GM12892 (cell line): ENCODE measurements at regions not wholly inside any gene's neighbourhood (a gene's known extent, or its start where the extent isn't known, plus 50 kb on each side); places are given as distances from the start of the nearest gene placed in this dataset.
"Not testable (repeated sequence)": the region's sequence is repeated elsewhere in the genome, so short reads cannot be mapped to it uniquely, and the experiment has no call there.

Experiments used
- DNase-seq: peaks from one replicate; pipeline ENCODE4 v3.0.0; 2011; ENCODE audit not compliant: insufficient read length
- FAIRE-seq: peaks from 2 replicates; lab custom pipeline; 2011; peaks lifted over from hg19 to GRCh38; lab: Jason Lieb, UNC
- POLR2A ChIP-seq: IDR thresholded peaks from 2 replicates; pipeline ENCODE4 v1.6.1; 2011; ENCODE audit warnings: low read depth, low read length, control low read depth
- POLR2AphosphoS5 ChIP-seq: IDR thresholded peaks from 2 replicates; pipeline ENCODE4 v1.6.1; 2011; ENCODE audit warnings: low read depth, low read length, control low read depth
- TAF1 ChIP-seq: IDR thresholded peaks from 2 replicates; pipeline ENCODE4 v1.6.1; 2011; ENCODE audit warnings: low read depth, mild to moderate bottlenecking, control low read depth, low read length, borderline replicate concordance

GRCh38 chr4:132101526-132101925, 1047.6 kb upstream of the PCDH10 start:
- TF ChIP-seq POLR2AphosphoS5 (no peak), TAF1 (no peak), POLR2A (no peak)
- FAIRE-seq: no peak

GRCh38 chr4:132108784-132109183, 1040.3 kb upstream of the PCDH10 start:
- no peak for DNase-seq

More at GRCh38 chr4:132101526-132101925, 1047.6 kb upstream of the PCDH10 start:
- no peak for DNase-seq

GRCh38 chr4:132114885-132115284, 1034.2 kb upstream of the PCDH10 start:
- DNase-seq: no peak
- no peak for FAIRE-seq
- TF ChIP-seq POLR2A (no peak), POLR2AphosphoS5 (no peak), TAF1 (no peak)

More at GRCh38 chr4:132108784-132109183, 1040.3 kb upstream of the PCDH10 start:
- no peak for FAIRE-seq
- TF ChIP-seq TAF1 (no peak), POLR2A (no peak), POLR2AphosphoS5 (no peak)

GRCh38 chr4:132122741-132123140, 1026.4 kb upstream of the PCDH10 start:
- DNase-seq, FAIRE-seq: not testable (repeated sequence)

DNA sequence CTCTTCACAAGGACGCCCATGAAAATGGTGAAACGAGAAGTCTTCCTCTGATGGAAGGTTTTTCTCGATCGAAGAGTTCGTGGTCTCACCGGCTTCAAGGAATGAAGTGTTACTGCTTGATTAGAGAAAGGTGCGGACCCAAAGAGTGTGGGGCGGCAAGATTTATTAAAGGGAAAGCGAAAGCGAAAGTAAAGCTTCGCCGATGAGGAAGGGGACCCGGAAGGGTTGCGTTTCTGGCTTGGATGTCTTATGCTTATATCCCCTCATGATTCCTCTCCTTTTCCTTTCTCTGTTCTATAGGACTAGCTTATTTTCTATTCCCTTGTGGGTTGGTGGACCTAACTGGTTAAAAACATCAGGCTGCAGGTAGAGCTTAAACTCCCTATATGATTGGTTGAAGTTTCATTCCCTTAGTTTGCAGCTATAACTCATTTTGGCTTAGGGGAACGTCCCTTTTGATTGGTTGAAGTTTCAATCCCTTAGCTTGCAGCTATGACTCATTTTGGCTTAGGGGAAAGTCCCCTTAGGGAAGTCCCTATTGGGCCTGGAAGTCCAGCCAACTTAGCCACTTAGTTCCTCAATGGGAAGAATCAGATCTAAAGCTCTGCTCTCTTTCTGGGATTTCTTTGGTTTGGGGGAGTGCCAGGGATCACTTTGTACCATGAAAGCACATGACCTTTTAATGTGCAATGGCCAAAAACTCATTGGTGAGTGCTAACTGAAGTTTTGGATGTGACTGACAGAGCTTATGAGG, 1025.0 kb upstream of the PCDH10 start:
- TF ChIP-seq TAF1 (no peak), POLR2AphosphoS5 (no peak), POLR2A (no peak)
- DNase-seq (no peak), FAIRE-seq (no peak)

DNA sequence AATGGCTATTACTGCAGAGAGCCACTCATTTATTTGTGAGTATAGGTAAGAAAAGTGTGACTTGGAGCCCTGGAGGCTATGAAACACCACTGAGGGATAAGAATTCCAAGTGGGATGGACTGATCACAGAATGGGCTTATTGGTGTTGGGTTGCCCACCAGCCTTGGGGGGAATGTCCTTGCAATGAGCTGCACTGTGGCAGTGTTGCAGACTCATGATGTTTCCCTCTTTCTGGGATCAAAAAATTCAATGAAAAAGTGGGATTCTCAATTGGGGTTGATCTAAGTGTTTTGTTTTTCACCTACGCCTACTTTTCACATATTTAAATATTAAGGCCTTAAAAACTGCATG, 1024.5 kb upstream of the PCDH10 start:
- no peak for DNase-seq
- no peak for FAIRE-seq
- TF ChIP-seq TAF1 (no peak), POLR2AphosphoS5 (no peak), POLR2A (no peak)

- no peak for TF ChIP-seq POLR2AphosphoS5
- no peak for TF ChIP-seq TAF1
- TF ChIP-seq POLR2A: no peak
- FAIRE-seq: no peak
- no peak for DNase-seq
Measured at GRCh38 chr4:132125131-132125530, 1024.0 kb upstream of the PCDH10 start.

DNA sequence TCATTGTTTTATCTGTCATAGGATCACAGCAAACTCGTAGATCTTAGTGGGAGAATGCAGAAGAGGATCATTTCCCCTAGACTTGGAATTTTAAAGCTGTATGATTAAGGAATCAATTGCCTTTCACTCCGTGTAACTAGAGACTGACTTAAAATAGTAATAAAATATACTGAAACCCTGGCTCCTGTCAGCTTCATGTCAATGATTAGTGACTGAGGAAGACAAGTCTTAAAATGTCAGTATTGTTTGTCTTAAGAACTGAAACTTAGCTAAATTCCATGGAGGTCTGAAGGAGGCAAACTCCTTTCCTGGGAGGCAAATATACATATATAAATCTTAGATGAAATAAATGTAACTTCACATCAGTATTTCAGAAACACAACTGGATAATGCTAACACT, 1016.7 kb upstream of the PCDH10 start:
- TF ChIP-seq TAF1 (no peak), POLR2AphosphoS5 (no peak), POLR2A (no peak)
- no peak for DNase-seq
- no peak for FAIRE-seq

GRCh38 chr4:132169660-132170059, 979.4 kb upstream of the PCDH10 start:
- TF ChIP-seq TAF1 (no peak), POLR2AphosphoS5 (no peak), POLR2A (no peak)
- no peak for FAIRE-seq
- DNase-seq: no peak

- DNase-seq (no peak), FAIRE-seq (no peak)
- TF ChIP-seq TAF1 (no peak), POLR2A (no peak), POLR2AphosphoS5 (no peak)
Measured at GRCh38 chr4:132180020-132180427, 969.1 kb upstream of the PCDH10 start.

- TF ChIP-seq POLR2A (no peak), POLR2AphosphoS5 (no peak), TAF1 (no peak)
- no peak for FAIRE-seq
- DNase-seq: no peak
Measured at GRCh38 chr4:132195176-132195575, 953.9 kb upstream of the PCDH10 start.

DNA sequence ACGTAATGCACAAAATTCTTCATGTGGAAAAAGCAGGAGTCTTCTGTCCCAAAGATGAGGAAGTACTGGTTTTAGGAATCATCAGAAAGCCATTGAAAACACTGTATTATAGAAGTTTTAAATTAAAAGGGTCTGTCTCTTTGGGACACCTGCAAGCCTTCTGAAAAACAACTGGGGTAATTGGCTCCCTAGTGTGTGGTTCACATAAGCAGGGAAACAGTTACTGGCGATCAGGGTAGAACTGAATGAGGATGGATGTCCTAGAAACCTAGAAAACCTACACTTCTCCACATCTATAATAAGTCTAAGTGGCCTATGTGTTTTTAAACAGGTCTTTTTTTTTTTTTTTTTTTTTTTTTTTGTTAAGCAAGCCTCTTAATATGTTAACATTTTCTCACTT, 945.5 kb upstream of the PCDH10 start:
- TF ChIP-seq TAF1 (no peak), POLR2AphosphoS5 (no peak), POLR2A (no peak)
- DNase-seq: no peak
- FAIRE-seq: no peak

DNA sequence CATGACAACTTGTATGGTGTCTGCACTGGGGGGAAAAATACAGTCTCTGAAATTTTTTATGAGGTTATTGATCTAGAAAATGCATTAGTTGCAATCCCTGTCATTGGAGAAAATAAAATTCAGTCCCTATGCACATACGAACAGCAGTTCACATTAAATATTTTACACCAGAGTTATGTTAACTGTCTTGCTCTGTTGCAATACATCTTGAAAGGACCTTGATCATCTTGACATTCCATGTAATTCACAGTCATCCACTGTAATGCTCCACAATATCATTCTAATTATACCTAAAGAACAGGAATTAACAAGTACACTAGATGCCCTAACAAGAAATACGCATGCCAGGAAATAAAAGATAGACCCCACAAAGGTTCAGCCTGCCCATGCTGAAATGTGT, 934.6 kb upstream of the PCDH10 start:
- FAIRE-seq: no peak
- TF ChIP-seq POLR2AphosphoS5 (no peak), TAF1 (no peak), POLR2A (no peak)
- no peak for DNase-seq

DNA sequence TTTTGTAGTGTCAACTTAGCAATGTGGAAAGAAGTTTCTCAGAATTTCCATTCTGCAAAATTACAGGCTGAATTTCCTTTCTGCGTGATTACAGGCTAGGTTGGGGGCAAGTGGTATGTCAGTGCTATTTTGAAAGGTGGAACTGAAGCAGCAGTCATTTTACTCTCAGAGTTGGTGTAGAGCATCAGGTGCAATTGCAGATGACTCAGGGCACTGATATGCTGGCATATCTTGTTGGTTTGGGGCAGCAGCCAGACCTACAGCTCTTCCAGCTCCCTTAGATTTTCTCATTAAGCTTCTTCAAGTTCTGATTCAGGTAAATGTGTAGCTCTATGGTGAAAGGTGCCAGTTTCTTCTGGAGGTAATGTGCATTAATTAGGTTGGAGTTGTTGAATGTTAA, 930.7 kb upstream of the PCDH10 start:
- no peak for FAIRE-seq
- DNase-seq: no peak
- TF ChIP-seq POLR2AphosphoS5 (no peak), TAF1 (no peak), POLR2A (no peak)
